GM19239 (cell line): ENCODE measurements at regions not wholly inside any gene's neighbourhood (a gene's known extent, or its start where the extent isn't known, plus 50 kb on each side); places are given as distances from the start of the nearest gene placed in this dataset.

Experiments used
- DNase-seq: peaks from one replicate; pipeline ENCODE4 v3.0.0; 2011; ENCODE audit warnings: low spot score; ENCODE audit not compliant: insufficient read length
- FAIRE-seq: peaks from 2 replicates; lab custom pipeline; 2011; peaks lifted over from hg19 to GRCh38; lab: Jason Lieb, UNC

DNA sequence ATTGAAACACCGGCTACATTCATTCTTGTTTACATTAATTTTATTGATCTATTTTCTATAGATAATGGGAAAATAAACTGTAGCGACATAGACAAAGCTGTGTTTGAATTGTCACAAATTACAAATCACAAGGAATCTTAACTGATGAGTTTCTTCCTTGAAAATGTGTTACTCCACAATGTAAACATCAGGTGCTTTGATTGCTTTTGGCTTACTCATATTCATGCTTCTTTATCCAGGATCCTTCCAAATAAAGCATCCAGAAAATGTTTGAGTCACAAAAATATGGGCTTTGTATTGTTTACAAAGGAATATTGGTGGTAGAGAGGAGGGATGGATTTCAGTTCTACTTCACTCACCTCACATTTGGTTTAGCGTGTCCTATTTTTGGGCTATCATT, 64.0 kb downstream of the BMP2 start:
- no peak for FAIRE-seq
- no peak for DNase-seq

DNA sequence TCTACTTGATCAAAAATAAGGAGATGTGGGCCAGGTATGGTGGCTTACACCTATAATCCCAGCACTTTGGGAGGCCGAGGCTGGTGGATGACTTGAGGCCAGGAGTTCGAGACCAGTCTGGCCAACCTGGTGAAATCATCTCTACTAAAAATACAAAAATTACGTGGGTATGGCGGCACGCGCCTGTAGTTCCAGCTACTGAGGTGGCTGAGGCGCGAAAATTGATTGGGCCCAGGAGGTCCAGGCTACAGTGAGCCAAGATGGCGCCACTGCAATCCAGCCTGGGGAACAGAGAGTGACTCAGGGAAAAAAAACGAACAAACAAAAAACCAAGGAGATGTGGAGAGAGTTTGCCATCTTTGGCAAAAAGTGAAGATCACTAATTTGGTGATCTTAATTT, 65.3 kb downstream of the BMP2 start:
- DNase-seq: no peak
- FAIRE-seq: no peak

DNA sequence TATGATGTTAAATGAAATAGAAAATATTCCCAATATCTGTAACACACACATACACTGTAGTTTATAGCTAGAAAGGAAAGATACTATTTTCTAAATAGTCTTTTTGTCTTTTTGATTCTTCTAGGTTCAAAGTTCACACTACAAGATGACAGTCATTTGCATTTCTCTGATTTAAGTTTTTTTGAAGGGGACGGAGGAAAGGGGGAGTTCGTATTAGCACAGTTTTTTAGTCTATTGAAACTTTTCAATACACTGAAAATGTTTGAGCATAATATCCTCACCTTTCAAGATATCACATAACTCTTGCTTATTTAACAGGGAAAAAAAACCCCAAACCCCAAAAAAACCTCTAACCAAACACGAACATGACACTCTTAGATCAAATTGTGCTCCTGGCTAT, 68.1 kb downstream of the BMP2 start:
- FAIRE-seq: no peak

GRCh38 chr20:6836821-6837374, 69.4 kb downstream of the BMP2 start:
- no peak for FAIRE-seq
- DNase-seq: no peak

More for the DNA sequence above, 68.1 kb downstream of the BMP2 start:
- DNase-seq: no peak

DNA sequence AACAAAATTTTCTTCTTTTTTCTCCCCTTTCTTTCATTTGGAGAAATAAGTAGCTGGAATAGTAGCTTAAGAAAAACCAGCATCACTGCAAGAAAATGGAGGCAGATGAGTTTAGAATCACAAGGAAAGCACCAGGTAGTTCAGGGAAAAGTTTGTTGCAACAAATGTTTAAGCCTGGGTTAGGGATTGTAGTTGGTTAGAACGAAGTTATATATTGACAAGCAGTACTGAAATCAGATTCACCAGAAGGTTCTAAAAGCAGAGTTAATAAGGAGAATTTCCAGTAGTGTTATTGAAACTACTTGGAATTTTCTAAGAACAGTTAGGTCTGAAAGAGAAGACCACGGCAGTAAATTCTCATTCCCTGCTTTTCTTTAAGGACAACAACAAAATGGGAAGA, 70.2 kb downstream of the BMP2 start:
- DNase-seq: no peak
- no peak for FAIRE-seq

DNA sequence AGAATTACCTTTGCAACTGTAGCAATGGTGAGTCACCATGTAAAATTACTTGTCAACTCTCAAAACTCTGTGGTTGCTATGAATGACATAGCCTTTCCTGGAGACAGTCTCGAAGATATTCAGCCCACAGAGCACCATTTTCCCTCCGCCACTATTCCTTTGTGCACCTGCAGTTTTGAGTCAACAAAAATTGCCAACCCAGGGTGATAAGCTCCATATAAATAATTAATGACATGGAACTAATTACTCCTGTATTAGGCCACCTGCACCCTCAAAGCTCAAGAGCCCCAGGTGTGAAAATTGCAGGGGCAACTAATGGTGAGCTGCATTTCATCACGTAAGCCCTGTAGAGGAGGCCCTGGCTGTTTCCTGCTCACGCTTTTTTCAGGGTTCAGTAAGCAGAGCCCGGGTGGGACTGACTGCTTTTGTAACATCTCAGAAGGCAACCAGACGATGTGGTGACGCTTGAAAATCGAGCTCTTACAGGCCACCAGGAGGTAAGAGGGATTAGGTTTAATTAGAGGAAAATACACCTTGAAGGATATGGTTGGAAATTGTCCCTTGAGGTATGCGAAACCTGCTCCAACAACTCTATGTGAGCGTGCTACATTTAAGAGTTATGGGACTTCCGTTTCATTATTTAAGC, 70.8 kb downstream of the BMP2 start:
- no peak for FAIRE-seq

GRCh38 chr20:6841128-6841527, 73.6 kb downstream of the BMP2 start:
- FAIRE-seq (no peak), DNase-seq (no peak)

More for the DNA sequence above, 70.8 kb downstream of the BMP2 start:
- DNase-seq: no peak

GRCh38 chr20:6845141-6845540, 77.7 kb downstream of the BMP2 start:
- FAIRE-seq (no peak), DNase-seq (no peak)

DNA sequence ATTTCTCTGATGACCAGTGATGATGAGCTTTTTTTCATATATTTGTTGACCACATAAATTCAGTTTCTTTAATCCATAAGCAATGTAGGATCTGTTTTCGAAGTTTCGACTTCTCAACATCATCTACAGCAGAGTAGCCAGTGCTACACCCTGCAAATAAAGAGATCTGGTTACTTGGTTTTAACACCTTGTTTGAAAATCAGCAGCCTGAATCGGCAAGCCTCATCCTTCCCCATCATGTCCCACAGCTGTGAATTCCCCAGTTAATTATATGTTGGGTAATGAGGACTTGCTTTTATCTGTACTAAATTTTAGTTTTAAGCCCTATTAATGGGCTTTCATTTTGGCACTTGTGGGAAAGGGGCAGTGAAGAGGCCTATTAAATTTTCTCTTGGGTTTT, 80.6 kb downstream of the BMP2 start:
- DNase-seq (no peak), FAIRE-seq (no peak)

GRCh38 chr20:6848992-6849391, 81.5 kb downstream of the BMP2 start:
- FAIRE-seq (no peak), DNase-seq (no peak)

DNA sequence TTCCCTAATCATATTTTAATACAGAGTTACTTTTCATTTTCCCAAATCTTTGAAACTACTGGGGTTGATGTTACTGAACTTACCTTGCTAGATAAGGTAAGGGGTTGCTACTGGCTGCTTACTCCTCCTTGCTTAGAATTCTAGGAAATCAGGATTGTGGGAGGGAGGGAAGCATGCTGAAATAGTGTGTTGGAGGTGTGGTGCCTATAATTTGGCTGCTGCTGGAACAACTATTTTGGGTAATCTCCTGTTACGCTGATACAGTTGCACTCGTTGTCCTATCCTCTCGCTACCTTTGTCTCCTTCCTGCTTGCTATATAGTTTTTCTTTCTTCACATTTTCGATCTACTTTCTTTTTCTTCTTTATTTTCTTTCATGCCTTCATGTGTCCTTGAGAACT, 83.7 kb downstream of the BMP2 start:
- DNase-seq (no peak), FAIRE-seq (no peak)

DNA sequence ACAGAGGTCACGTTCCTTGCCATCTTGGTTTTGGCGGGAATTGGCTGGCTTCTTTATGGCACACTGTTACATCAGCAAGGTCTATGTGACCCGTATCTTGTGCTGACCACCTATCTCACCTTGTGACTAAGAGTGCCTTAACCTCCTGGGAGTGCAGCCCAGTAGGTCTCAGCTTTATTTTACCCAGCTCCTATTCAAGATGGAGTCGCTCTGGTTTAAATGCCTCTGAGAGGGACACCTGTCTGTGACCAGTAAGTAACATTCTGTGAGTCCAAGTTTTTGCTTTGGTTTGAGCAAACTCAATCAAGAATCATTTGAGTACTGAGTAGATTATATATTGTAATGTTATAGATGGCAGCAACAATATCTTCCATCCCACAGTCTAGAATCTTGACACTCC, 85.0 kb downstream of the BMP2 start:
- no peak for DNase-seq
- FAIRE-seq: no peak

- FAIRE-seq (no peak), DNase-seq (no peak)
These were observed 87.6 kb downstream of the BMP2 start for GRCh38 chr20:6855104-6855503.

DNA sequence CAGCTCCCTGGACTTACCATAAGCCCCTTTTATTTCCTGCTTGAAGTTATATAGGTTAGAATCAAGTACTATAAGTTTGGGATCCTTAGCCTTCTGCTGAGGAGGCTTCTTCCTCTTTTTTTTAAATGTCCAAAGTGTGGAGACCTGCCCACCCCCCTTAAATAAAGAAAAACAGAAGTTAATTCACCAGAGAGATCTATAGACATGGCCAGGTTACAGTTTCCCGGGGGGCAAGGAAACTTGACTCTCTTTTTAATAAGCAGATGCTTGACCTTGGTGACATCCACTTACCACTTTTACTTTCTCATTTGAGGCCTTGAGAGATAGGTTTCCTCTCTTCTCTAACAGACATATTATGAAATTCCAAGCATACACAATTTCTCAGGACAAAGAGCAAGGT, 88.3 kb downstream of the BMP2 start:
- no peak for FAIRE-seq
- no peak for DNase-seq

- FAIRE-seq (no peak), DNase-seq (no peak)
These were observed 90.4 kb downstream of the BMP2 start for GRCh38 chr20:6857927-6858326.

DNA sequence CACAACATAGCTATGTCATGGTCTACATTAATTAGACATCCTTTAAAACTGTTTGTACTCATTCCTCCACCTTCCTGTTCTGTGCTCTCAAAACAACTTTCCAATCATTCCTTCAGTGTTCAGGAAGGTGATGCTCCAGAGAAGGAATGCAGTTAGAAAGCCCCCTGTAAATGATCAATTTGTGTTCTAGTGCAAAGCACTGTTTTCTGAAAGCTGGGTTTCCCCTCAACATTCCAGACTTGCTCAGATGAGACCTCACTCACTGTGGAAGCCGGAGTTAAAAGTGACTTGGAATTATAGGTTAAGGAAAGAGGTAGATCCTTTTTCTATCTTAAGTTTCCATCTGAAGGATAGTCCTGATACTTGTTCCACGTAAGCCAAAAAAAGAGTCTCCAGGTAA, 95.9 kb downstream of the BMP2 start:
- FAIRE-seq (no peak), DNase-seq (no peak)

GRCh38 chr20:6863798-6864201, 96.3 kb downstream of the BMP2 start:
- DNase-seq: no peak
- FAIRE-seq: no peak

GRCh38 chr20:6864740-6865139, 97.3 kb downstream of the BMP2 start:
- DNase-seq: no peak
- no peak for FAIRE-seq

DNA sequence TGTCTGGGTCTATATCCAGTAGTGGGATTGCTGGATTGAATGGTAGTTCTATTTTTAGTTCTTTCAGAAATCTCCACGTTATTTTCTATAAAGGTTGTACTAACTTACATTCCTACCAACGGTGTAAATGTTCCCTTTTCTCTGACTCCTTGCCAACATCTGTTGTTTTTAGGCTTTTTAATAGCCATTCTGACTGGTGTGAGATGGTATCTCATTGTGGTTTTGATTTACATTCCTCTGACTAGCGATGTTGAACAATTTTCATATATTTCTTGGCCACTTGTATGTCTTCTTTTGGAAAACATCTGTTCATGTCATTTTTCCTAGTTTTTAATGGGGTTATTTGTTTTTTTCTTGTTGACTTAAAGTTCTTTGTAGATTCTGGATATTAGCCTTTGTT, 99.3 kb downstream of the BMP2 start:
- FAIRE-seq: no peak
- no peak for DNase-seq

DNA sequence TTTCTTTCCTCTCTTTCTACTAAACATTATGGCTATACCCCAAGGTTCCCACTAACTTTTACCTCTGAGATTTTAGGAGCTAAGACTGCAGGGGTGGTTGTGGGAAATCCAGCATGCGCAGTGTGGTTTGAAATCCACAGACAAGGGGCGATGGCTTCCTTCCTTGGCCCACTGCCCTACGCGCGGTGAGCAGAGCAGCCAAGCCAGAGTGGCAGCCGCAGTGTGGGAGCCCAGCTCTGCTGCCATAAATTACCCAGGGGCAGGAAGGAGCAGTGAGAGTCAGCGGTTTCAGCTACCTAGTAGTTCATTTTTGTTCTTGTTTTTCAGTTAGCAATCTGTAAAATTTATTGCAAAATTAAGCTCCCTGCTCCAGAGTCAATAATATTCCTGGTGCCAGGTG, 101.4 kb downstream of the BMP2 start:
- DNase-seq: no peak
- no peak for FAIRE-seq

DNA sequence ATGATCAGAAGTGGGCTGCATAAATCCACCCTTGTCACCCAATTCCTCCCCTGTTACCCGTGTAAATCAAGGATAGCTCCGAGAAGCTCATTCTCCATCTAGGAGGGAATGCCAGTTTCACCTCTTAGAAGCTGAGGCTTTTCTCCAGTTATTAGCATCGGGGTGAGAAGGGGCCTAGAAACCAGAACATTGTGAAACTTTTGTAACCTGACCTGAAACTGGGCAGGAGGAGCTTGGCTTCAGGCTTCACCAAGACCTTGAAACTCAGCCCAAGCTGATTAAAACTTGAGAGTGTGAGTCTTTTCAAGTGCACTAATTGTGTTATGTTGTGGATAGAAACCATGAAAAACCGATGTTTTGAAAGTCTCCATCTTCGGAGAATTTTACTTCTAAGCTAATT, 103.1 kb downstream of the BMP2 start:
- no peak for FAIRE-seq

DNA sequence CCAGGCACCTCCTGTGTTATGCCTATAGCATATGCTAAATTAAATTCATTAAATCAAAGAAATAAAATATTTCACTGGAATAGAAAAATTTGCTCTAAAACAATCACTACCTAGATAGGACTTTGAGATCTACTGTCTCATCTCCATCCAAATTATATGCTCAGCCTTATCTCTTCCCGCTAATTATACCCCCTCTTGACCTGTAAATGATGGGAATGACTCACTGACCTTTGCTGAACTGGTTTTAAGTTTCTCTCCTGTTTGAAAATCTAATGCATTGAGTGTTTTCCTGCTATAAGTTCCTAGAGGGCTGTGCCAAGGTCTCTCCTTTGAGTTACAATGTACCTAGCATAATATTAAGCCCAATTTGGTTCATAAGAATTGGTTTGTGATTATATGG, 110.1 kb downstream of the BMP2 start:
- FAIRE-seq: no peak

More for the DNA sequence above, 103.1 kb downstream of the BMP2 start:
- no peak for DNase-seq

More for the DNA sequence above, 110.1 kb downstream of the BMP2 start:
- no peak for DNase-seq
